Stromal cell of bone marrow (primary cell): ENCODE measurements at regions not wholly inside any gene's neighbourhood (a gene's known extent, or its start where the extent isn't known, plus 50 kb on each side); places are given as distances from the start of the nearest gene placed in this dataset.

Experiments
- DNase-seq: peaks from one replicate; pipeline ENCODE4 v3.0.0-alpha.2; 2012; ENCODE audit warnings: low read depth

GRCh38 chr1:208785629-208786028, 541.4 kb upstream of the PLXNA2 start:
- no peak for DNase-seq

GRCh38 chr1:208787219-208787618, 543.0 kb upstream of the PLXNA2 start:
- DNase-seq: no peak

GRCh38 chr1:208788013-208788540, 543.9 kb upstream of the PLXNA2 start:
- DNase-seq: no peak

- DNase-seq: no peak
Measured at GRCh38 chr1:208791456-208791855, 547.3 kb upstream of the PLXNA2 start.

- no peak for DNase-seq
Measured at GRCh38 chr1:208793861-208794345, 549.7 kb upstream of the PLXNA2 start.

- no peak for DNase-seq
Measured at GRCh38 chr1:208799186-208799585, 555.0 kb upstream of the PLXNA2 start.

- no peak for DNase-seq
Measured at GRCh38 chr1:208803011-208803811, 559.0 kb upstream of the PLXNA2 start.

GRCh38 chr1:208807446-208808127, 563.4 kb upstream of the PLXNA2 start:
- DNase-seq: peak; percentile 17

GRCh38 chr1:208808301-208808700, 564.1 kb upstream of the PLXNA2 start:
- no peak for DNase-seq

- DNase-seq: no peak
Measured at GRCh38 chr1:208809876-208810275, 565.7 kb upstream of the PLXNA2 start.

GRCh38 chr1:208818770-208819445, 574.7 kb upstream of the PLXNA2 start:
- DNase-seq: no peak

- no peak for DNase-seq
Measured at GRCh38 chr1:208820580-208821212, 576.5 kb upstream of the PLXNA2 start.

GRCh38 chr1:208821939-208822338, 577.8 kb upstream of the PLXNA2 start:
- no peak for DNase-seq

- no peak for DNase-seq
Measured at GRCh38 chr1:208825300-208825699, 581.1 kb upstream of the PLXNA2 start.

GRCh38 chr1:208829595-208829994, 585.4 kb upstream of the PLXNA2 start:
- DNase-seq: no peak

GRCh38 chr1:208834381-208835096, 590.4 kb upstream of the PLXNA2 start:
- DNase-seq: no peak

GRCh38 chr1:208835097-208835463, 590.9 kb upstream of the PLXNA2 start:
- no peak for DNase-seq

- no peak for DNase-seq
Measured at GRCh38 chr1:208835781-208836180, 591.6 kb upstream of the PLXNA2 start.

- DNase-seq: no peak
Measured at GRCh38 chr1:208837242-208837641, 593.1 kb upstream of the PLXNA2 start.

- DNase-seq: no peak
Measured at GRCh38 chr1:208841436-208841835, 597.3 kb upstream of the PLXNA2 start.

- DNase-seq: no peak
Measured at GRCh38 chr1:208842451-208842850, 598.3 kb upstream of the PLXNA2 start.
